Right ventricle myocardium superior (tissue), 1 donor: ENCODE measurements at regions not wholly inside any gene's neighbourhood (a gene's known extent, or its start where the extent isn't known, plus 50 kb on each side); places are given as distances from the start of the nearest gene placed in this dataset.

ENCODE experiments used
- ATAC-seq: fragments of 200-7000 bp; cut with Tn5 transposase; one replicate; pipeline ENCODE4 v1.9.1; 2020; ENCODE audit warnings: mild to moderate bottlenecking; ENCODE audit not compliant: poor library complexity
- DNase-seq: peaks from one replicate; pipeline ENCODE4 v3.0.0-alpha.2; 2020
- intact Hi-C: fragments of 100-400 bp; cut with DNase I; formaldehyde crosslinking; loops from one replicate; pipeline ENCODE4 v1.11.2; 2022
- donor health status: DM: no; HTN: yes; CAD: no; lungs with severe emphysema.

GRCh38 chrX:8310409-8310808, 139.3 kb upstream of the VCX2 start:
- no peak for DNase-seq
- ATAC-seq = no peak
- intact Hi-C loops = no loop called here

DNA sequence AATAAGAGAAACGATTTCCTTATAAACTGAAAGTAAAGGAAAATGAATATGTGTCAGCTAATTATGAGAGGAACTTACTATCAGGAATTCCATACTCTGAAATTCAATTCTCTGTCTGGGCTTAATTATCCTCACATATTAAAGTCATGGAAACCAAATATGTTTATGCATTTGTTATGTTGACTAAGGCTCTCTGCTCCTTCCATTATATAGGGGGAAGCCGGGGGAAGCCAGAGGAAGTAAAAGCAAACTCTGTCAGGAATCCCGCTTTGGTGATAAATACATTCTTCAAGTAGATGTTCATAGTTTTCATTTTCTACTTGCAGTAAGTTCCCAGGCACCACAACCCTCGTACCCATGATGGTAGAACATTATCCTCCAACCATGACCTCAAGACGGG, 142.8 kb upstream of the VCX2 start:
- intact Hi-C loops = no loop called here
- DNase-seq (no peak), ATAC-seq (no peak)

- intact Hi-C loops = no loop called here
- no peak for ATAC-seq
- no peak for DNase-seq
These were observed 143.8 kb upstream of the VCX2 start for GRCh38 chrX:8314881-8315280.

GRCh38 chrX:8319359-8319758, 145.3 kb upstream of the VCX3B start:
- DNase-seq (no peak), ATAC-seq (no peak)
- intact Hi-C loops = no loop called here

GRCh38 chrX:8323356-8323755, 141.3 kb upstream of the VCX3B start:
- DNase-seq (no peak), ATAC-seq (no peak)
- intact Hi-C loops = no loop called here

DNA sequence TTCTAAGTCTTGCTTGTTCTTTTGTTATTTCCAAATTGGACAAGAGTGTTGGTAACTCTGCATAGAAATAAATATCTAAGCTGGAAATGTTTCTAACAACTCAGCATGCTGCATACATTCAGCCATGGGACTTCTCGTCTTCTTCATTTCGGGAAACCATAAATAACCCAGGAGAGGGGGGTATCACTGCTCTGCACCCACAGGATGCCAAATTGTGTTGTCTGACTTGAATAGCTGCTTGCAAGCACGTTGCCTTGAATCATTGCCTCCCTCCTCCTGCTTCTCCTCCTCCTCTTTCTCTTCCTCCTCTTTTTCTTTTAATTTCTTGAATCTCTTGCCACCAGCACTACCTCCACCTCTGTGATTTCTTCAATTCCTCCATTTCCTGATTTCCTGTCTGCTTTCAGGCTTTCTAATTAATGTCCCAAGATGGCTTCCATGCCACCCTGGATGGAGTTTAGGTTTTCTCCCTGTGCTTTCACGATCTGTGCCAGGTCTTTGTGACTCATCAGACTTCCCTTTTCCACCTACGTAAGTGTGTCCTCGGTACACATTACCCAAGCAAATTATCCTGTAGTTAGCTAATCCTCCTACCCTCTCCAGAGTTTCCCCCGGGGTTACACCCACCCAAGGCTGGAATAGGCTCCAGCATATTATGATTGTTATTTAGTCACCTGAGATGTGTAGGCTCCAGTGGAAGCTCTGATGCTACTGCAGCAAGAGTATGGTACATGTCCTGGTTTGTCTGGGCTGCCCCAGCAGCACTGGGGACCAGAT, 122.6 kb upstream of the VCX3B start:
- ATAC-seq (no peak), DNase-seq (no peak)
- intact Hi-C loops = no loop called here

DNA sequence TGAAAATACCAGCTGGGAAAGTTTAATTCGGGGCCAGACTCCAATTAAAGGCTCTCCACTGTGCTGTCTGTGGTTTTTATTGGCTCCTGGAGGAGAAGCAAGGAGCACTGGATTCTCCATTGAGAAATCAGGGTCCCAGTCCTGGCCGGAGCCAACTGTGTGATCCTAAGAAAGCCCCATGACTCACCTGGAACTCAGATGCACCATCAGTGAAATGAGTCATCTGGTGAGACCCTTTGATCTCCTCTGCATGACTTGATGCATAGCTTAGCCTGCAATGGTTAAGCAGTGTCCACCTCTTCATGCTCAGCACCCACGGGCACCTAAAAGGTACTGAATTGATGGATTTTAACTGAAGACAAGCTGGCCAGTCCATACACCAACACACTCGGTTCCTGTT, 119.2 kb upstream of the VCX3B start:
- intact Hi-C loops = no loop called here
- DNase-seq = no peak
- ATAC-seq = no peak

- intact Hi-C loops = no loop called here
- no peak for DNase-seq
- no peak for ATAC-seq
These were observed 118.6 kb upstream of the VCX3B start for GRCh38 chrX:8346060-8346459.

DNA sequence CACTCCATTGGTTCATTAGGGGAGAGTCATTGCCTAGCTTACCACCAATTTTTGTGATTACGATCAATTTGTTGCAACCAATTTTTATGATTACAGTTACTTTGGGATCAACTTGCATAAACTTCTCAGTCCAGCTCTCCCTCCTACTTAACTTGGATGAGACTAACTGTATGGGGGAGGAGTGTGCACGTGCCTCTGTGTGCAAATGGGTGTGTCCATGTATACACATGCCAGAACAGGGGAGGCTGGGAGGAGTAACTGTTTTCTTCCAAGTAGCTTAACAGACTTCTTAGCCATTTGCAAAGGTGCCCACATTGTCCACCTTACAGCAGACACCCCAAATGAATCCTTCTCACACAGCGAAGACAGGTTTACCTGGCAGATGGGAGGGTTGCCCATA, 117.7 kb upstream of the VCX3B start:
- ATAC-seq (no peak), DNase-seq (no peak)
- intact Hi-C loops = no loop called here

- ATAC-seq (no peak), DNase-seq (no peak)
- intact Hi-C loops = no loop called here
These were observed 114.7 kb upstream of the VCX3B start for GRCh38 chrX:8349816-8350544.

DNA sequence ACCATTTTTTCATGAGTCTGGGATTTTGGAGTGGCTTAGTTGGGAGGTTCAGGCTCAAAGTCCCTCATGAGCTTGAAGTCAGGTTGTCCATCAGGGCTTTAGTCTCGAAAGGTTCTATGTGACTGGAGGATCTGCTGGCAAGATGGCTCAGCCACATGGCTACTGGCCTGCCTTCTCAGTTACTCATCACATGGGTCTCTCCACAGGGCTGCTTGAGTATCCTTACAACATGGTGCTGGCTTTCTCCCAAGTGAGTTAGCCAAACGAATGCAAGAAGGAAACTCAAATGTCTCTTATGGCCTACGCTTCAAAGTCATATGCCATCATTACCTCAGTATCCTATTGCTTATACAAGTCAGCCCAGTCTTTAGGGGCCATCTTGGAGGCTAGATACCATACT, 106.3 kb upstream of the VCX3B start:
- intact Hi-C loops = no loop called here
- ATAC-seq = no peak
- no peak for DNase-seq

GRCh38 chrX:8364369-8365141, 100.1 kb upstream of the VCX3B start:
- intact Hi-C loops = loop anchor here (10.0 kb wide), 1 partner anchor 370 kb away; the partner anchor contains the start of gene ANOS1
- peak; percentile 39 for DNase-seq
- ATAC-seq = peak; percentile 31

GRCh38 chrX:8366481-8366880, 98.1 kb upstream of the VCX3B start:
- ATAC-seq (no peak), DNase-seq (no peak)
- intact Hi-C loops = loop anchor here (10.0 kb wide), 1 partner anchor 368 kb away; the partner anchor contains the start of gene ANOS1

DNA sequence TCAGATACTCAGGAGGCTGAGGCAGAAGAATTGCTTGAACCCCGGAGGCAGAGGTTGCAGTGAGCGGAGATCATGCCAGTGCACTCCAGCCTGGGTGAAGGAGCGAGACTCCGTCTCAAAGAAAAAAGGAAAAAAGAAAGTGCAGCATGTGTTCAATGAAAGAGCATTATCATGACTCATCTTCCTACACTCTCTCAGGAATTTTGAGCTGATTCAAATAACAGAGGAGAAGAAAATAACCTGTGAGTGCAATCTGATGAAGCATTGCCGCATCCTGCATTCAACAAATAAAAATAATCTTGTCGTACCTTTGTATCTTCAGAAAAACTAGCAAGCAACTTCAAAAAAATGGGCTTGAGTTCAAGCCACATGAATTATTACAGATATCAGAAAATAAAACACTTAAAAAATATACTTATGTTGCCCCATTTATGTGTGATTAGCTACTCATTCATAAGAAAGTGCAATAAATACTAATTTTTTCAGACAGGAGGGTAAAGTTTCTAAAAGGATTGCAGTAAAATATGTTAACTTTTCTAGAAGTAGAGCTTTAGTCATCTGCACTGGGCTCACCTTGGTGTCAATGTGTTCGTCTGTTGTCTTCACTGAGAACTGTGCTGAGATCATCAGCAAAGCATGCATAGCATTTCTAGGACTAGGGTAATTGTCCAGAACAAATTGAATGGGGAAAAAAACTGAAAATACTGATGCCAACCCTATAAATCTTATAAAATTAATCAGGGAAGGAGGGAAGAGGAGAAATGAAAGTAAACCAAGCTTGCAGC, 90.4 kb upstream of the VCX3B start:
- intact Hi-C loops = no loop called here
- no peak for ATAC-seq
- no peak for DNase-seq

GRCh38 chrX:8377041-8377440, 87.6 kb upstream of the VCX3B start:
- intact Hi-C loops = no loop called here
- ATAC-seq = no peak

DNA sequence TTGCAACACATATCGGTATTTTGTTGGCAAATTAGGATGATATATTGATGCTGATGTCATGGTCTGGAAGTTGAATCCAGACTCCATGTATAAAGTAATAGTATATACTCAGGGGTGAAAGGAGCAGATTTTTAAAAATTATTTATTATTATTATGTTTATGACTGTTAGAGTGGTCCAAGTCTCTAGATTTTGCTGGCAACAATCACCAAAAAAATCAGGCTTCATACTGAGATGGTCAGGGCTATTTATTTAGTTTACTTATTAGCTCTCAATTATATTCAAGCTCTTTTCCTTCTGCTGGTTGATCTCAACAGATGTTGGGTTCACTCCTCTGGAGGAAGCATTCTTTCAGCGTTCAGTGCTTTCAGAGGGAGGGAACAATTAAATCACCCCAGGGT, 73.9 kb upstream of the VCX3B start:
- no peak for DNase-seq
- ATAC-seq = no peak
- intact Hi-C loops = no loop called here

More at GRCh38 chrX:8377041-8377440, 87.6 kb upstream of the VCX3B start:
- no peak for DNase-seq

- DNase-seq (no peak), ATAC-seq (no peak)
- intact Hi-C loops = no loop called here
These were observed 60.6 kb upstream of the VCX3B start for GRCh38 chrX:8403988-8404387.

- DNase-seq (no peak), ATAC-seq (peak; percentile 43)
- intact Hi-C loops = no loop called here
These were observed 60.2 kb upstream of the VCX3B start for GRCh38 chrX:8404471-8404870.

- intact Hi-C loops = no loop called here
- no peak for ATAC-seq
- no peak for DNase-seq
These were observed 59.7 kb upstream of the VCX3B start for GRCh38 chrX:8404926-8405325.
